Occipital lobe (tissue), 1 donor: ENCODE measurements at regions not wholly inside any gene's neighbourhood (a gene's known extent, or its start where the extent isn't known, plus 50 kb on each side); places are given as distances from the start of the nearest gene placed in this dataset.

Experiments used
- DNase-seq: peaks from one replicate; lab custom pipeline; 2025; lab: John Stamatoyannopoulos, UW

GRCh38 chr4:53777244-53777984 is 186.1 kb upstream of the LNX1 start:
- DNase-seq: no peak

GRCh38 chr4:53776141-53776540 is 184.9 kb upstream of the LNX1 start:
- DNase-seq: no peak

GRCh38 chr4:53775381-53775780 is 184.1 kb upstream of the LNX1 start:
- no peak for DNase-seq

- no peak for DNase-seq
Observed at GRCh38 chr4:53771326-53771725, 180.0 kb upstream of the LNX1 start.

GRCh38 chr4:53767482-53767881 is 176.2 kb upstream of the LNX1 start:
- DNase-seq: no peak

- no peak for DNase-seq
Observed at GRCh38 chr4:53764761-53765490, 173.6 kb upstream of the LNX1 start.

GRCh38 chr4:53763813-53764597 is 172.7 kb upstream of the LNX1 start:
- no peak for DNase-seq

GRCh38 chr4:53755656-53756055 is 164.4 kb upstream of the LNX1 start:
- DNase-seq: no peak

- no peak for DNase-seq
Observed at GRCh38 chr4:53752124-53752523, 160.8 kb upstream of the LNX1 start.

GRCh38 chr4:53748328-53748772 is 157.1 kb upstream of the LNX1 start:
- no peak for DNase-seq

- no peak for DNase-seq
Observed at GRCh38 chr4:53747401-53747800, 156.1 kb upstream of the LNX1 start.

- DNase-seq: no peak
Observed at GRCh38 chr4:53744446-53745160, 153.3 kb upstream of the LNX1 start.

- no peak for DNase-seq
Observed at GRCh38 chr4:53734584-53735353, 143.5 kb upstream of the LNX1 start.

GRCh38 chr4:53734182-53734581 is 142.9 kb upstream of the LNX1 start:
- no peak for DNase-seq

- DNase-seq: no peak
Observed at GRCh38 chr4:53732661-53733060, 141.4 kb upstream of the LNX1 start.

- no peak for DNase-seq
Observed at GRCh38 chr4:53730031-53730805, 138.9 kb upstream of the LNX1 start.

- DNase-seq: no peak
Observed at GRCh38 chr4:53722110-53722509, 130.8 kb upstream of the LNX1 start.

GRCh38 chr4:53721263-53721662 is 130.0 kb upstream of the LNX1 start:
- DNase-seq: no peak

GRCh38 chr4:53720776-53721175 is 129.5 kb upstream of the LNX1 start:
- no peak for DNase-seq

GRCh38 chr4:53717064-53717549 is 125.8 kb upstream of the LNX1 start:
- no peak for DNase-seq
